ENCODE measurements at regions not wholly inside any gene's neighbourhood (a gene's known extent, or its start where the extent isn't known, plus 50 kb on each side); places are given as distances from the start of the nearest gene placed in this dataset.

DNA sequence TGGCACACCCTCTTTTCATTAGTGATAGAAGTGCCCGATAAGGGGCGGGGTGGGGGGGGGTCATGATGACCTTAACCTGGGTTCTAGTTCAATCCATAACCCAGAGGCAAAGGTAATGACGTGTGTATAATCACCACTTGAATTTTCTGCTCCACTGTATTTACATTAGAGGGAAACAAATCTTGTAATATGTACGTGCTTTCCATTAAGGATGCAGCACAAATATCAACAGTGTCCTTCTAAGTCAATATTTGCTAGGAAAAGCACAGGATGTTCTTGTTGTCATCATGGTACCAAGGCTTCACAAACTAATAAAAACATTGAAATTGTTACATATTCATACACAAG is 121.2 kb upstream of the SLC38A2 start:
- WGBS, 2 donors = 53 to 77% methylated on average over 4 of the region's 4 CpGs
- Histone ChIP-seq H3K27ac (ENCODE audit: low read depth in 1 of 2, low read length in 1 of 2) (no peak overlapping the region), H3K9ac (ENCODE audit: insufficient read depth in 1 of 2, low read length in 2 of 2) (no peak overlapping the region), H3K27me3 (ENCODE audit: control insufficient read depth in 3 of 3, insufficient read depth in 3 of 3, low read length in 2 of 3) (no peaks in the 10 kb centered on the region), H3K4me3 (no peak overlapping the region), H3K36me3 (ENCODE audit: control insufficient read depth in 4 of 4, insufficient read depth in 4 of 4, low read length in 4 of 4) (no peaks in the 10 kb centered on the region), H3K9me3 (ENCODE audit: control insufficient read depth in 4 of 4, insufficient read depth in 3 of 4, low read length in 3 of 4) (no peaks in the 10 kb centered on the region), H3K4me1 (ENCODE audit: control insufficient read depth in 5 of 5, insufficient read depth in 5 of 5, low read length in 5 of 5) (peaks cover 3 to 40% (median 19%) of the 10 kb centered on the region in 5 donors)
- DNase-seq = no peak
- TF ChIP-seq, protein P1, sequence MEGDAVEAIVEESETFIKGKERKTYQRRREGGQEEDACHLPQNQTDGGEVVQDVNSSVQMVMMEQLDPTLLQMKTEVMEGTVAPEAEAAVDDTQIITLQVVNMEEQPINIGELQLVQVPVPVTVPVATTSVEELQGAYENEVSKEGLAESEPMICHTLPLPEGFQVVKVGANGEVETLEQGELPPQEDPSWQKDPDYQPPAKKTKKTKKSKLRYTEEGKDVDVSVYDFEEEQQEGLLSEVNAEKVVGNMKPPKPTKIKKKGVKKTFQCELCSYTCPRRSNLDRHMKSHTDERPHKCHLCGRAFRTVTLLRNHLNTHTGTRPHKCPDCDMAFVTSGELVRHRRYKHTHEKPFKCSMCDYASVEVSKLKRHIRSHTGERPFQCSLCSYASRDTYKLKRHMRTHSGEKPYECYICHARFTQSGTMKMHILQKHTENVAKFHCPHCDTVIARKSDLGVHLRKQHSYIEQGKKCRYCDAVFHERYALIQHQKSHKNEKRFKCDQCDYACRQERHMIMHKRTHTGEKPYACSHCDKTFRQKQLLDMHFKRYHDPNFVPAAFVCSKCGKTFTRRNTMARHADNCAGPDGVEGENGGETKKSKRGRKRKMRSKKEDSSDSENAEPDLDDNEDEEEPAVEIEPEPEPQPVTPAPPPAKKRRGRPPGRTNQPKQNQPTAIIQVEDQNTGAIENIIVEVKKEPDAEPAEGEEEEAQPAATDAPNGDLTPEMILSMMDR (IDR thresholded peaks at IDR 0.05; ENCODE audit: control extremely low read depth, extremely low read depth) = no peak
- ATAC-seq (ENCODE audit: insufficient read depth, low FRiP score) = no peak

DNA sequence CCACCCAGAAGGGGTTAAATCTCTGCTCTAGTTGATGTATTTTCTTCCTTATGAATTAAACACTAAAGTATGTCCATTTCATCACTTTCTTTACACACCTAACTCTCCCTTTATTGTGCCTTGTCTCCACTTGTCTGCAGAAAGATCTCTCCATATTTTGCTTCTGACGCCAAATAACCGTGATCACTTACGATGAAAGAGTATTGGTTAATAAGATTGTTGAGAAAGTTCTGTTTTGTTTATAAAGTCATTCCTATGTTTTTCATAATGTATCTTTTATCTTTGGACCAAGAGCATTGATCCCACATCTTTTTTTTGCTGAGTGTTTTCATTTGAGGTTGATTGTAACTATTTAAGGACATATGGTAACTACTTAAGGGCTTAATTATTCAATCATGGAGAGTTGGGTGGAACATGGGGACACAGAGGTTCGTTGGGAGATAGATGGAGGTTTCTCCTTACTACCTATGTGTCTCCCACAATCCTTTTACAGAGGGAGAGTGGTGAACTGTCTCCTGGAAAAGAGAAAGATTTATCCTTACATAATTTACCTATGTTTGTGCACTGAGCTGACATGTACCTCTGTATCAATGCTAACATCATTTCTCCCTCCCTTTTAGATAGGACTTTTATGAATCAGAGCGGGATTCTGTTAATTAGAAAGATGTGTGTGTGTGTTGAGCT is 120.7 kb upstream of the SLC38A2 start:
- H3K36me3 ChIP-seq (ENCODE audit: control insufficient read depth in 4 of 4, insufficient read depth in 4 of 4, low read length in 4 of 4) = no peaks in the 10 kb centered on the region
- TF ChIP-seq, protein P1 (IDR thresholded peaks at IDR 0.05; ENCODE audit: control extremely low read depth, extremely low read depth) = no peak
- no peak for ATAC-seq (ENCODE audit: insufficient read depth, low FRiP score)
- 75 to 91% methylated on average over 5 of the region's 5 CpGs for WGBS, 2 donors
- peaks cover 3 to 40% (median 19%) of the 10 kb centered on the region in 5 donors for H3K4me1 ChIP-seq (ENCODE audit: control insufficient read depth in 5 of 5, insufficient read depth in 5 of 5, low read length in 5 of 5)
- H3K4me3 ChIP-seq = no peak overlapping the region
- no peaks in the 10 kb centered on the region for H3K27me3 ChIP-seq (ENCODE audit: control insufficient read depth in 3 of 3, insufficient read depth in 3 of 3, low read length in 2 of 3)
- no peaks in the 10 kb centered on the region for H3K9me3 ChIP-seq (ENCODE audit: control insufficient read depth in 4 of 4, insufficient read depth in 3 of 4, low read length in 3 of 4)
- H3K9ac ChIP-seq (ENCODE audit: insufficient read depth in 1 of 2, low read length in 2 of 2) = no peak overlapping the region
- DNase-seq = no peak
- no peak overlapping the region for H3K27ac ChIP-seq (ENCODE audit: low read depth in 1 of 2, low read length in 1 of 2)

DNA sequence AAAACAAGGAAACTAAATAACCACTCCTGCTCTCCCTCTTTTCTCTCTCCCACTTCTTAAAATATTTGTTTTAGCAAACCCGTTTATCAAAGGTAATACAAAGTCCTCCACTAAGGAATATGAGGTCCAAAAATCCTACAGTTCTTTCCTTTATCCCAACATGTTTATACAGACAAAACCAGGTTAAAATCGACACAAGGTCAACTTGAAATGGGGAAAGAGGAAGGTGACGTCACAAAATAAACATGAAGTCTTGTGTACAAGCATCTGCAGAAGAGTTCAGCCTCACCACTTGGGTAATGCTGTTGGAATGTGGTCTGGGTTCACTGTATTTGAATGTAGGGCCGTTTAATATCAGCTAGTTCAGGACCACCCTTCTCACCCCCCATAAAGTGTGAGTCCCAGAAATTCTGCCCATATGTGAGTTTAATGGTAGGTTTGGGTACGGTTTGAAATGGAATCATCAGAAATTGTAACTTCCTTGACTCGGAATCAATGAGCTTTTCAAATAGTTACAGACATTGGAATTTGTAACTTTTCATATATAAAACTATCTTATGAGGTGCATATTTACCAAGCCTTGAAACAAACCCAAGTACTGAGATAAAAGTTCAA is 120.0 kb upstream of the SLC38A2 start:
- Histone ChIP-seq H3K27ac (ENCODE audit: low read depth in 1 of 2, low read length in 1 of 2) (peak overlapping the region; percentile 21 to 53), H3K9ac (ENCODE audit: insufficient read depth in 1 of 2, low read length in 2 of 2) (no peak overlapping the region), H3K4me1 (ENCODE audit: control insufficient read depth in 5 of 5, insufficient read depth in 5 of 5, low read length in 5 of 5) (peaks cover 3 to 40% (median 19%) of the 10 kb centered on the region in 5 donors), H3K9me3 (ENCODE audit: control insufficient read depth in 4 of 4, insufficient read depth in 3 of 4, low read length in 3 of 4) (no peaks in the 10 kb centered on the region), H3K36me3 (ENCODE audit: control insufficient read depth in 4 of 4, insufficient read depth in 4 of 4, low read length in 4 of 4) (no peaks in the 10 kb centered on the region), H3K27me3 (ENCODE audit: control insufficient read depth in 3 of 3, insufficient read depth in 3 of 3, low read length in 2 of 3) (no peaks in the 10 kb centered on the region), H3K4me3 (no peak overlapping the region)
- TF ChIP-seq, protein P1 (IDR thresholded peaks at IDR 0.05; ENCODE audit: control extremely low read depth, extremely low read depth) = no peak
- DNase-seq (peak; percentile 31 to 66 (median 65)), ATAC-seq (ENCODE audit: insufficient read depth, low FRiP score) (no peak)
- 57 to 63% methylated on average over 6 of the region's 6 CpGs for WGBS, 2 donors
